GM10266 (cell line): ENCODE measurements at regions not wholly inside any gene's neighbourhood (a gene's known extent, or its start where the extent isn't known, plus 50 kb on each side); places are given as distances from the start of the nearest gene placed in this dataset.

Experiments used
- DNase-seq: peaks from one replicate; pipeline ENCODE4 v3.0.0; 2012; ENCODE audit errors: extremely low spot score
- CTCF ChIP-seq: IDR thresholded peaks from 2 replicates; pipeline ENCODE4 v1.5.1; 2012; ENCODE audit warnings: mild to moderate bottlenecking, low read depth; ENCODE audit not compliant: control insufficient read depth, insufficient read depth; ENCODE audit errors: missing control alignments

GRCh38 chr2:146939991-146940685 lies 904.7 kb upstream of the ACVR2A start:
- no peak for TF ChIP-seq CTCF
- DNase-seq = no peak

- DNase-seq = no peak
- TF ChIP-seq CTCF = no peak
Measured at GRCh38 chr2:146934921-146935320, 909.9 kb upstream of the ACVR2A start.

- TF ChIP-seq CTCF = no peak
- no peak for DNase-seq
Measured at GRCh38 chr2:146931109-146931508, 913.7 kb upstream of the ACVR2A start.

- DNase-seq = no peak
- TF ChIP-seq CTCF = peak; percentile 37
Measured at GRCh38 chr2:146927080-146927711, 917.6 kb upstream of the ACVR2A start.

- TF ChIP-seq CTCF = no peak
- no peak for DNase-seq
Measured at GRCh38 chr2:146918280-146918679, 926.5 kb upstream of the ACVR2A start.

- DNase-seq = no peak
- TF ChIP-seq CTCF = no peak
Measured at GRCh38 chr2:146917431-146918042, 927.3 kb upstream of the ACVR2A start.

GRCh38 chr2:146916914-146917313 lies 927.9 kb upstream of the ACVR2A start:
- no peak for TF ChIP-seq CTCF
- no peak for DNase-seq
